ENCODE measurements at regions not wholly inside any gene's neighbourhood (a gene's known extent, or its start where the extent isn't known, plus 50 kb on each side); places are given as distances from the start of the nearest gene placed in this dataset.
"Not testable (repeated sequence)": the region's sequence is repeated elsewhere in the genome, so short reads cannot be mapped to it uniquely, and the experiment has no call there.

- Histone ChIP-seq H3K4me1 (peaks cover 11% of the 10 kb centered on the region; the same call in 2 of the 3 replicates), H3K27ac (no peak overlapping the region), H3K4me3 (no peak overlapping the region), H3K4me2 (no peak overlapping the region), H3K9me3 (peaks cover 5% of the 10 kb centered on the region; the same call in 1 of the 3 replicates)
- POLR2A ChIA-PET: no interaction called here
- DNase-seq (ENCODE audit: low read depth in 1 of 2, low spot score in 1 of 2) (no peak), ATAC-seq (no peak), FAIRE-seq (no peak)
- 59% methylated on average over 2 of the region's 2 CpGs for WGBS (ENCODE audit: missing lambda C conversion rate)
- CTCF ChIA-PET: interaction anchor here (0.6 to 1.1 kb wide), 2 partner anchors 31 to 1303 kb away, joined by 3 read pairs; no protein-coding TSS in a partner anchor
- TF ChIP-seq CHD2 (IDR thresholded peaks at IDR 0.05; ENCODE audit: low read length, partially characterized antibody) (no peak), ZC3H11A (IDR thresholded peaks at IDR 0.05) (no peak), JUN (IDR thresholded peaks at IDR 0.05) (no peak), PHF8 (IDR thresholded peaks at IDR 0.05; ENCODE audit: borderline replicate concordance, low read depth) (no peak), ATOH8 (CRISPR knock-in tag; IDR thresholded peaks at IDR 0.05; ENCODE audit: low read depth) (no peak), E2F6 (IDR thresholded peaks at IDR 0.05; ENCODE audit: borderline replicate concordance, low read depth) (no peak), HOXA7 (CRISPR knock-in tag; IDR thresholded peaks at IDR 0.05) (no peak), POLR2A (IDR thresholded peaks at IDR 0.05; ENCODE audit: low read length) (no peak)
These were observed 373.5 kb upstream of the TRPC7 start for GRCh38 chr5:136738829-136739228.

- H3K4me3 ChIP-seq: no peak overlapping the region
- H3K9me3 ChIP-seq: no peaks in the 10 kb centered on the region
- no peak overlapping the region for H3K27ac ChIP-seq
- no peak for DNase-seq (ENCODE audit: low read depth in 1 of 2, low spot score in 1 of 2)
- no peak for FAIRE-seq
- no peak for TF ChIP-seq ZFP36 (IDR thresholded peaks at IDR 0.05; ENCODE audit: borderline replicate concordance, partially characterized antibody)
- TF ChIP-seq ZNF302 (CRISPR knock-in tag; IDR thresholded peaks at IDR 0.05): no peak
- no peak for TF ChIP-seq KDM5A (IDR thresholded peaks at IDR 0.05)
- TF ChIP-seq HDAC2 (IDR thresholded peaks at IDR 0.05): no peak
- 62% methylated on average over 6 of the region's 6 CpGs for WGBS (ENCODE audit: missing lambda C conversion rate)
- CTCF ChIA-PET: interaction anchor here (1.0 to 2.4 kb wide), 4 partner anchors 34 to 486 kb away, joined by 3 to 11 read pairs (median 3); no protein-coding TSS in a partner anchor
- peaks cover 18% of the 10 kb centered on the region for H3K4me1 ChIP-seq
- POLR2A ChIA-PET: no interaction called here
- no peak for ATAC-seq
- no peak overlapping the region for H3K4me2 ChIP-seq
These were observed 370.7 kb upstream of the TRPC7 start for GRCh38 chr5:136736021-136736420.

GRCh38 chr5:136735611-136736010 lies 370.3 kb upstream of the TRPC7 start:
- peaks cover 22% of the 10 kb centered on the region for H3K4me1 ChIP-seq
- 68% methylated on average over 4 of the region's 4 CpGs for WGBS (ENCODE audit: missing lambda C conversion rate)
- H3K4me3 ChIP-seq; H3K4me2 ChIP-seq; ATAC-seq; DNase-seq (ENCODE audit: low read depth in 1 of 2, low spot score in 1 of 2); FAIRE-seq; POLR2A ChIA-PET; H3K9me3 ChIP-seq; H3K27ac ChIP-seq: not testable (repeated sequence)
- CTCF ChIA-PET: interaction anchor here (1.0 to 2.4 kb wide), 4 partner anchors 34 to 486 kb away, joined by 3 to 11 read pairs (median 3); no protein-coding TSS in a partner anchor

GRCh38 chr5:136734628-136735027 lies 369.3 kb upstream of the TRPC7 start:
- H3K4me2 ChIP-seq: no peak overlapping the region
- FAIRE-seq: no peak
- H3K9me3 ChIP-seq: no peaks in the 10 kb centered on the region
- DNase-seq (ENCODE audit: low read depth in 1 of 2, low spot score in 1 of 2): no peak
- H3K27ac ChIP-seq: no peak overlapping the region
- H3K4me1 ChIP-seq: peaks cover 22% of the 10 kb centered on the region
- no peak for TF ChIP-seq CBX2 (IDR thresholded peaks at IDR 0.05; ENCODE audit: borderline replicate concordance, low read depth)
- no peak for TF ChIP-seq HDAC2 (IDR thresholded peaks at IDR 0.05)
- no peak for TF ChIP-seq POLR2AphosphoS2 (conservative IDR thresholded peaks at IDR 0.05; ENCODE audit: low read length)
- no peak for TF ChIP-seq JUN (IDR thresholded peaks at IDR 0.05)
- TF ChIP-seq FOSB (CRISPR knock-in tag; IDR thresholded peaks at IDR 0.05): no peak
- no peak for TF ChIP-seq CHD2 (IDR thresholded peaks at IDR 0.05; ENCODE audit: low read length, partially characterized antibody)
- TF ChIP-seq HES2 (IDR thresholded peaks at IDR 0.05): no peak
- TF ChIP-seq ESRRA (IDR thresholded peaks at IDR 0.05; ENCODE audit: borderline replicate concordance, low read length): no peak
- TF ChIP-seq RNF2 (IDR thresholded peaks at IDR 0.05; ENCODE audit: borderline replicate concordance, low read depth): no peak
- TF ChIP-seq HEYL (CRISPR knock-in tag; IDR thresholded peaks at IDR 0.05): no peak
- TF ChIP-seq NPAS2 (CRISPR knock-in tag; IDR thresholded peaks at IDR 0.05; ENCODE audit: borderline replicate concordance): no peak
- 63% methylated on average over 1 of the region's 1 CpG for whole genome bisulfite sequencing (ENCODE audit: missing lambda C conversion rate)
- ChIA-PET CTCF (interaction anchor here (0.6 to 2.4 kb wide), 2 partner anchors 35 to 94 kb away, joined by 3 to 11 read pairs; no protein-coding TSS in a partner anchor), POLR2A (no interaction called here)
- no peak overlapping the region for H3K4me3 ChIP-seq
- no peak for ATAC-seq

Data from A549 (cell line).